ENCODE measurements at regions not wholly inside any gene's neighbourhood (a gene's known extent, or its start where the extent isn't known, plus 50 kb on each side); places are given as distances from the start of the nearest gene placed in this dataset.
"Not testable (repeated sequence)": the region's sequence is repeated elsewhere in the genome, so short reads cannot be mapped to it uniquely, and the experiment has no call there.

DNA sequence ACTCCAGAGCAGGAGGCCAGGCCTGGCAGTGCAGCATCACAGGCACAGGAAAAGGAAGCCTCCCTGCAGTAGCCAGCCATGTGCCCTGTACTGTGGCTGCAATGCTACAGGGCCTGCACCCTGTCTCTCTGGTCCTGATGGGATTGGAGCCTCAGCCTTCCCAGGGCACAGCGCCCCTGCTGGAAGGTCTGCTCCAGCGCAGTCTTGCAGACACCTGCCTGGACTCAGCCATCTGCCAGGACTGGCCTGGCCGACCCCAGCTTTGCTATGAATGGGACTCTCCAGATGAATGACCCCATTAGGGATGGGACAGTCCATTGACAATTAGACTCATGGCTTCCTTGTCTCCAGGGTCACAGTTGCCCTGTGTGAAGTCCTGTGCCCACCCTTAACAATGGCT, 251.6 kb downstream of the ERMARD start:
- no TSS peak for BruUV-seq (replicated peaks)
- dilution Hi-C loops (cut with MboI; ENCODE audit: extremely low pct_ligation_motif_present, low sequenced_read_pairs) (no loop called here), intact Hi-C loops (cut with micrococcal nuclease) (no loop called here)
- H3K27me3 ChIP-seq (ENCODE audit: control insufficient read depth in 2 of 2, insufficient read depth in 2 of 2, low read length in 2 of 2): no peaks in the 10 kb centered on the region
- POLR2A ChIA-PET: no interaction called here
- no peak overlapping the region for H3K27ac ChIP-seq (ENCODE audit: insufficient read depth, low read depth, low read length)
- H3K36me3 ChIP-seq (ENCODE audit: control insufficient read depth in 2 of 2, extremely low read depth in 1 of 2, insufficient read depth in 2 of 2, low read length in 2 of 2): no peaks in the 10 kb centered on the region
- no peak overlapping the region for H3K4me3 ChIP-seq (replicated peaks in 1 of 3; ENCODE audit: insufficient read depth in 1 of 3, low read depth in 1 of 3, low read length in 3 of 3)
- TF ChIP-seq, protein P1, sequence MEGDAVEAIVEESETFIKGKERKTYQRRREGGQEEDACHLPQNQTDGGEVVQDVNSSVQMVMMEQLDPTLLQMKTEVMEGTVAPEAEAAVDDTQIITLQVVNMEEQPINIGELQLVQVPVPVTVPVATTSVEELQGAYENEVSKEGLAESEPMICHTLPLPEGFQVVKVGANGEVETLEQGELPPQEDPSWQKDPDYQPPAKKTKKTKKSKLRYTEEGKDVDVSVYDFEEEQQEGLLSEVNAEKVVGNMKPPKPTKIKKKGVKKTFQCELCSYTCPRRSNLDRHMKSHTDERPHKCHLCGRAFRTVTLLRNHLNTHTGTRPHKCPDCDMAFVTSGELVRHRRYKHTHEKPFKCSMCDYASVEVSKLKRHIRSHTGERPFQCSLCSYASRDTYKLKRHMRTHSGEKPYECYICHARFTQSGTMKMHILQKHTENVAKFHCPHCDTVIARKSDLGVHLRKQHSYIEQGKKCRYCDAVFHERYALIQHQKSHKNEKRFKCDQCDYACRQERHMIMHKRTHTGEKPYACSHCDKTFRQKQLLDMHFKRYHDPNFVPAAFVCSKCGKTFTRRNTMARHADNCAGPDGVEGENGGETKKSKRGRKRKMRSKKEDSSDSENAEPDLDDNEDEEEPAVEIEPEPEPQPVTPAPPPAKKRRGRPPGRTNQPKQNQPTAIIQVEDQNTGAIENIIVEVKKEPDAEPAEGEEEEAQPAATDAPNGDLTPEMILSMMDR (IDR thresholded peaks at IDR 0.05; ENCODE audit: extremely low read depth in 1 of 2, insufficient read depth in 1 of 2, low read depth in 1 of 2, low read length in 2 of 2): peak in 1 of 2 donors; percentile 39
- TF ChIP-seq FOS (IDR thresholded peaks at IDR 0.05; ENCODE audit: borderline replicate concordance, insufficient read depth, low read length) (no peak), JUN (IDR thresholded peaks at IDR 0.05; ENCODE audit: borderline replicate concordance, insufficient read depth, insufficient read length, low read depth) (no peak), GATA2 (IDR thresholded peaks at IDR 0.05; ENCODE audit: insufficient read depth, insufficient read length, low read depth, low read length) (no peak), POLR2A (IDR thresholded peaks at IDR 0.05; ENCODE audit: low read depth, low read length) (no peak), POLR2AphosphoS5 (IDR thresholded peaks at IDR 0.05; ENCODE audit: insufficient read depth, low read depth, low read length) (no peak)
- no peak for DNase-seq (ENCODE audit: low read depth, low spot score)
- no peak overlapping the region for H2AFZ ChIP-seq (ENCODE audit: low read depth, low read length)
- no peak overlapping the region for H3K4me2 ChIP-seq (ENCODE audit: insufficient read depth, low read length)
- no peaks in the 10 kb centered on the region for H3K9me3 ChIP-seq (replicated peaks; ENCODE audit: control insufficient read depth, insufficient read depth, low read length)
- H3K9me1 ChIP-seq (replicated peaks; ENCODE audit: control insufficient read depth, extremely low read depth, insufficient read depth, low read length): no peaks in the 10 kb centered on the region
- H3K9ac ChIP-seq (replicated peaks; ENCODE audit: extremely low read depth, insufficient read depth, low read length): no peak overlapping the region
- FAIRE-seq: no peak
- no peaks in the 10 kb centered on the region for H3K4me1 ChIP-seq (ENCODE audit: control insufficient read depth, extremely low read depth, insufficient read depth, low read length)
- H4K20me1 ChIP-seq (replicated peaks; ENCODE audit: control insufficient read depth, extremely low read depth, insufficient read depth, low read length): no peaks in the 10 kb centered on the region
- no peaks in the 10 kb centered on the region for H3K79me2 ChIP-seq (ENCODE audit: control insufficient read depth, insufficient read depth, low read length)
- CTCF ChIA-PET: interaction anchor here (6.1 kb wide), 1 partner anchor 171 kb away, joined by 58 read pairs; no protein-coding TSS in a partner anchor

DNA sequence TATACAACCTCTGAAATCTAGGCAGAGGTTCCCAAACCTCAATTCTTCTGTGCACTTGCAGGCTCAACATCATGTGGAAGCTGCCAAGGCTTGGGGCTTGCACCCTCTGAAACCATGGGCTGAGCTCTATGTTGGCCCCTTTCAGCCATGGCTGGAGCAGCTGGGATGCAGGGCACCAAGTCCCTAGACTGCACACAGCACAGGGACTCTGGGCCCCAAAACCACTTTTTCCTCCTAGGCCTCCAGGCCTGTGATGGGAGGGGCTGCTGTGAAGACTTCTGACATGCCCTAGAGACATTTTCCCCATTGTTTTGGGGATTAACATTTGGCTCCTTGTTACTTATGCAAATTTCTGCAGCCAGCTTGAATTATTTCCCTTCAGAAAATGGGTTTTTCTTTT, 250.4 kb downstream of the ERMARD start:
- POLR2A ChIA-PET; H3K36me3 ChIP-seq (ENCODE audit: control insufficient read depth in 2 of 2, extremely low read depth in 1 of 2, insufficient read depth in 2 of 2, low read length in 2 of 2); BruUV-seq (replicated peaks); H3K9me3 ChIP-seq (replicated peaks; ENCODE audit: control insufficient read depth, insufficient read depth, low read length); H3K79me2 ChIP-seq (ENCODE audit: control insufficient read depth, insufficient read depth, low read length); H3K27me3 ChIP-seq (ENCODE audit: control insufficient read depth in 2 of 2, insufficient read depth in 2 of 2, low read length in 2 of 2); H3K9me1 ChIP-seq (replicated peaks; ENCODE audit: control insufficient read depth, extremely low read depth, insufficient read depth, low read length); H4K20me1 ChIP-seq (replicated peaks; ENCODE audit: control insufficient read depth, extremely low read depth, insufficient read depth, low read length); H3K4me2 ChIP-seq (ENCODE audit: insufficient read depth, low read length); H3K4me1 ChIP-seq (ENCODE audit: control insufficient read depth, extremely low read depth, insufficient read depth, low read length); H3K27ac ChIP-seq (ENCODE audit: insufficient read depth, low read depth, low read length); H3K9ac ChIP-seq (replicated peaks; ENCODE audit: extremely low read depth, insufficient read depth, low read length); H2AFZ ChIP-seq (ENCODE audit: low read depth, low read length); H3K4me3 ChIP-seq (replicated peaks in 1 of 3; ENCODE audit: insufficient read depth in 1 of 3, low read depth in 1 of 3, low read length in 3 of 3); FAIRE-seq; dilution Hi-C loops (cut with MboI; ENCODE audit: extremely low pct_ligation_motif_present, low sequenced_read_pairs); DNase-seq (ENCODE audit: low read depth, low spot score): not testable (repeated sequence)
- intact Hi-C loops (cut with micrococcal nuclease): loop anchor here (1.0 kb wide), 2 partner anchors 170 to 211 kb away; no protein-coding TSS in a partner anchor
- CTCF ChIA-PET: interaction anchor here (1.2 to 6.1 kb wide), 2 partner anchors 170 to 212 kb away, joined by 4 to 58 read pairs; no protein-coding TSS in a partner anchor
